ENCODE measurements at regions not wholly inside any gene's neighbourhood (a gene's known extent, or its start where the extent isn't known, plus 50 kb on each side); places are given as distances from the start of the nearest gene placed in this dataset.

DNA sequence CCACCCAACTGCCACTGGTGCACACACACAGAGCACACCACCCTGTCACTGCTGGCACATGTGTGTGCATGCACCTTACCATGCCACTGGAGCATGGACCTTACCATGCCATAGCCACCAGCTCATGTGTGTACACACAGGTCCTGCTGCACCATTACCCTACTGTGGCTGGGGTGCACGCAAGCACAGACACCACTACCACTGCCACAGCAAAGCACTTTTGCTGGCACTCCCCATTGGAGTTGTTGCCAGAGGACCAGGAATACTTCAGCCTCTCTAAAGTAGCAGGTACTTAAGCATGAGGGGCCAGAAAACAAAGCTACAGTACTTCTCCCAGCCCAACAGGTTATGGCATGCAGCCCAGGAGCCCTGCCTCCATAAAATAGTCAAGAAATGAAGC lies 404.8 kb downstream of the MBD2 start:
- TF ChIP-seq EZH2phosphoT487 (IDR thresholded peaks at IDR 0.05; ENCODE audit: low read depth), result no peak
- TF ChIP-seq, protein P1, sequence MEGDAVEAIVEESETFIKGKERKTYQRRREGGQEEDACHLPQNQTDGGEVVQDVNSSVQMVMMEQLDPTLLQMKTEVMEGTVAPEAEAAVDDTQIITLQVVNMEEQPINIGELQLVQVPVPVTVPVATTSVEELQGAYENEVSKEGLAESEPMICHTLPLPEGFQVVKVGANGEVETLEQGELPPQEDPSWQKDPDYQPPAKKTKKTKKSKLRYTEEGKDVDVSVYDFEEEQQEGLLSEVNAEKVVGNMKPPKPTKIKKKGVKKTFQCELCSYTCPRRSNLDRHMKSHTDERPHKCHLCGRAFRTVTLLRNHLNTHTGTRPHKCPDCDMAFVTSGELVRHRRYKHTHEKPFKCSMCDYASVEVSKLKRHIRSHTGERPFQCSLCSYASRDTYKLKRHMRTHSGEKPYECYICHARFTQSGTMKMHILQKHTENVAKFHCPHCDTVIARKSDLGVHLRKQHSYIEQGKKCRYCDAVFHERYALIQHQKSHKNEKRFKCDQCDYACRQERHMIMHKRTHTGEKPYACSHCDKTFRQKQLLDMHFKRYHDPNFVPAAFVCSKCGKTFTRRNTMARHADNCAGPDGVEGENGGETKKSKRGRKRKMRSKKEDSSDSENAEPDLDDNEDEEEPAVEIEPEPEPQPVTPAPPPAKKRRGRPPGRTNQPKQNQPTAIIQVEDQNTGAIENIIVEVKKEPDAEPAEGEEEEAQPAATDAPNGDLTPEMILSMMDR (IDR thresholded peaks at IDR 0.05; ENCODE audit: low read depth, low read length), result no peak
